ENCODE measurements at regions not wholly inside any gene's neighbourhood (a gene's known extent, or its start where the extent isn't known, plus 50 kb on each side); places are given as distances from the start of the nearest gene placed in this dataset.

- no peak for TF ChIP-seq CTCF (conservative IDR thresholded peaks at IDR 0.05; ENCODE audit: low read length)
- TF ChIP-seq EZH2phosphoT487 (IDR thresholded peaks at IDR 0.05; ENCODE audit: borderline replicate concordance, low read depth, low read length): no peak
These were observed 118.8 kb upstream of the PARP11 start for GRCh38 chr12:3991798-3992580.
